Fibroblast of mammary gland (primary cell): ENCODE measurements at regions not wholly inside any gene's neighbourhood (a gene's known extent, or its start where the extent isn't known, plus 50 kb on each side); places are given as distances from the start of the nearest gene placed in this dataset.
"Not testable (repeated sequence)": the region's sequence is repeated elsewhere in the genome, so short reads cannot be mapped to it uniquely, and the experiment has no call there.

Experiments used
- DNase-seq: peaks from one replicate; pipeline ENCODE4 v3.0.0-alpha.2; 2010; ENCODE audit warnings: low read depth
- H3K4me3 ChIP-seq: 2 replicates; pipeline ENCODE4 v1.5.1; 2011; ENCODE audit warnings: low read depth, mild to moderate bottlenecking, low read length, moderate library complexity; ENCODE audit not compliant: control insufficient read depth
- CTCF ChIP-seq: conservative IDR thresholded peaks from 2 replicates; pipeline ENCODE4 v1.5.1; 2011; ENCODE audit warnings: low read depth, low read length, inconsistent platforms; ENCODE audit not compliant: control insufficient read depth, insufficient read depth

DNA sequence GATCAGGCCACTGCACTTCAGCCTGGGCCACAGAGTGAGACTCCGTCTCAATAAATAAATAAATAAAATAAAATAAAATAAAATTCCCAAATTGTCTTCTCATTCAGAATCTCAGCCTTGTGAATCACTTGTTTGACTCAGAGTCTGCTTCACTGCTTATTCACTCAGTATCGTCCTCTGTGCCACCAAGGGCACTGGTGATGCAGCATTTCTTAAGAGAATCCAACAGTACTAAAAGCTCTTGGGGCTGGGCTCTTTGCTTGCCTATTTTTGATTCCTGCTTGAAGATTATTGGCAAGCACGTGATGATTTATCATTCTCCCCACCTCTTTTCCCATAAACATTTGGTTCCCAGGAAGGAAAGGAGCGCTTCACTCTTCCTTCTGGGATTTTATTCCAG is 54.8 kb upstream of the HMGB1 start:
- DNase-seq: peak; percentile 86
- no peak for TF ChIP-seq CTCF

DNA sequence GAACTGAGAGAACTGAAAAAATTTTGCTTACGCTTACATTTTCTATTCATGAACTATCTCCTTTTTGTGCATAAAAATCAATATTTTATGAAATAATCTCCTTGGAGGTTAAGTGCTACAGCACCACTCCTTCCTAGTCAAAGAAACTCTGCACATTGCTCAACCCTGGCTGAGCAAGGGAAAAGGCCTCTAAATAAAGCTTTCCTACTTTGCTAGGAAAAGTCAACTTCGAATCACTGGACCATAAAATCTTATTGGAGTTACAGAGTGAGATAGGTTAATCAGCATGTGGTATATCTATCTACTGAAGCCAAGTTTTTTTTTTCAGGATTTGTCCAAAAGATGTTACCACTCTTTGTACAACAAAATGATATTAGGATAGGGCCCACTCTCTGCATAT is 57.5 kb upstream of the HMGB1 start:
- no peak for DNase-seq
- TF ChIP-seq CTCF: no peak
- no peak overlapping the region for H3K4me3 ChIP-seq

More for the DNA sequence above, 54.8 kb upstream of the HMGB1 start:
- no peak overlapping the region for H3K4me3 ChIP-seq

- H3K4me3 ChIP-seq, DNase-seq: not testable (repeated sequence)
Measured at GRCh38 chr13:30523817-30524216, 58.1 kb upstream of the HMGB1 start.

DNA sequence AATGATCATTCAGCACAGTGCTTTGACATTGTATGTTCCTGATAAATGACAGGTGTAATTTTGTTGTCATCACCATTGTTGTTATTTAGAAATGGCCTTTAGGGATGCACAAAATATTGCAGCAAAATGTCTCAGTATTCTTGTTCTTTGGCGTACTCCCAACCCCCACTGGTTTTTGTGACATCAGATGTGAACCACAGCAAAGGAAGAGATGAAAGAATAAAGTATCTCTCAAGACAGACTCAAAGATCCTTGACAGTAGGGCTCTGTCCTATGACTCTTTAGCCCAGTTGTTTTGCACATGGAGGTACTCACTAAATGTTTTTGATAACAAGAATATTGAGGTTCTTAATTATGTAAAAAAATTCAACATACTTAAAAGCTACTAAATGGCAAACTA is 59.5 kb upstream of the HMGB1 start:
- DNase-seq, H3K4me3 ChIP-seq: not testable (repeated sequence)

GRCh38 chr13:30526612-30527495 is 61.1 kb upstream of the HMGB1 start:
- H3K4me3 ChIP-seq: no peak overlapping the region
- DNase-seq: peak; percentile 32
- TF ChIP-seq CTCF: no peak

- no peak for TF ChIP-seq CTCF
- DNase-seq: peak; percentile 56
- H3K4me3 ChIP-seq: no peak overlapping the region
Measured at GRCh38 chr13:30529085-30529834, 63.5 kb upstream of the HMGB1 start.

DNA sequence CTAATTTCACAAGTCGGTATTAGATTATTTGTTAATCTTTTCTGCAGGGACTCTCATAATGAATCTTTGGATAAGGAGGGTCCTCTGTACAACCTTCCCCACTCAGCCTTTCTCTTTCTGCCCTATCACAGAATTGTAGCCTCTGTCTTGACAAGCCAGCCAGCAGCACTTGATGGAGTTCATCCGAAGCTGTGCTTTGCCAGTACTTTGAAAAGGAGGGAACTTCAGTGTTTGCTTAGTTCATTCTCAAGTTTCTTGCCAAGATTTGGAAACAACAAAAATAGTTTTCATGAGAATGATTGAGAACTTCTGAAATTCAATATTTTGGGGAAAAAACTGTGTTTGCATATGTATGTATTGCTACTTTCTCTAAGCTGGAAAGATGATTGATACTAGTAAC is 69.3 kb upstream of the HMGB1 start:
- TF ChIP-seq CTCF: no peak
- DNase-seq: no peak
- no peak overlapping the region for H3K4me3 ChIP-seq

- DNase-seq: no peak
- no peak for TF ChIP-seq CTCF
- H3K4me3 ChIP-seq: no peak overlapping the region
Measured at GRCh38 chr13:30545320-30545719, 72.4 kb upstream of the USPL1 start.

- DNase-seq, H3K4me3 ChIP-seq: not testable (repeated sequence)
Measured at GRCh38 chr13:30548046-30548445, 69.7 kb upstream of the USPL1 start.
